A673 (cell line): ENCODE measurements at regions not wholly inside any gene's neighbourhood (a gene's known extent, or its start where the extent isn't known, plus 50 kb on each side); places are given as distances from the start of the nearest gene placed in this dataset.

Experiments
- CTCF ChIP-seq: fragments of 300-800, 200-600 bp; sonication (generic); conservative IDR thresholded peaks from 2 replicates; pipeline ENCODE4 v1.5.1; 2017; ENCODE audit warnings: low read depth, mild to moderate bottlenecking, antibody characterized with exemption, low read length, moderate library complexity, mixed read lengths
- EZH2 ChIP-seq: fragments of 200-600 bp; sonication (generic); IDR thresholded peaks from 2 replicates; pipeline ENCODE4 v1.6.1; 2017; ENCODE audit warnings: borderline replicate concordance, low read depth, mild to moderate bottlenecking, mixed read lengths, antibody characterized with exemption, low read length; ENCODE audit not compliant: poor library complexity, severe bottlenecking

GRCh38 chr13:63327584-63327983 lies 1911.9 kb upstream of the PCDH20 start:
- no peak for TF ChIP-seq CTCF
- TF ChIP-seq EZH2, result no peak
